NOMO-1 treated with DMSO at 0.1 percent for 48 hours (cell line): ENCODE measurements at regions not wholly inside any gene's neighbourhood (a gene's known extent, or its start where the extent isn't known, plus 50 kb on each side); places are given as distances from the start of the nearest gene placed in this dataset.

Experiments
- DNase-seq: peaks from one replicate; lab custom pipeline; 2025; ENCODE audit not compliant: unreplicated experiment; lab: John Stamatoyannopoulos, UW

GRCh38 chr15:81987628-81988027, 58.2 kb downstream of the MEX3B start:
- no peak for DNase-seq

GRCh38 chr15:81983497-81983896, 62.3 kb downstream of the MEX3B start:
- DNase-seq = no peak

GRCh38 chr15:81982808-81983207, 63.0 kb downstream of the MEX3B start:
- no peak for DNase-seq

GRCh38 chr15:81981908-81982307, 63.9 kb downstream of the MEX3B start:
- no peak for DNase-seq

GRCh38 chr15:81977464-81977863, 68.4 kb downstream of the MEX3B start:
- no peak for DNase-seq

GRCh38 chr15:81968691-81969090, 77.1 kb downstream of the MEX3B start:
- no peak for DNase-seq

- no peak for DNase-seq
Measured at GRCh38 chr15:81966631-81967030, 79.2 kb downstream of the MEX3B start.

- DNase-seq = no peak
Measured at GRCh38 chr15:81962482-81962881, 83.3 kb downstream of the MEX3B start.

- DNase-seq = no peak
Measured at GRCh38 chr15:81959196-81959595, 86.6 kb downstream of the MEX3B start.

- no peak for DNase-seq
Measured at GRCh38 chr15:81957698-81958097, 88.1 kb downstream of the MEX3B start.

- DNase-seq = no peak
Measured at GRCh38 chr15:81955382-81956062, 90.3 kb downstream of the MEX3B start.

- no peak for DNase-seq
Measured at GRCh38 chr15:81954158-81954783, 91.5 kb downstream of the MEX3B start.

- DNase-seq = no peak
Measured at GRCh38 chr15:81950841-81951414, 94.9 kb downstream of the MEX3B start.

GRCh38 chr15:81948751-81949150, 97.1 kb downstream of the MEX3B start:
- DNase-seq = peak; percentile 68

- no peak for DNase-seq
Measured at GRCh38 chr15:81948222-81948621, 97.6 kb downstream of the MEX3B start.

GRCh38 chr15:81947548-81947947, 98.3 kb downstream of the MEX3B start:
- DNase-seq = peak; percentile 48

- no peak for DNase-seq
Measured at GRCh38 chr15:81945014-81945615, 100.7 kb downstream of the MEX3B start.

GRCh38 chr15:81942655-81943195, 103.1 kb downstream of the MEX3B start:
- no peak for DNase-seq

- DNase-seq = no peak
Measured at GRCh38 chr15:81942157-81942556, 103.7 kb downstream of the MEX3B start.

- DNase-seq = no peak
Measured at GRCh38 chr15:81941479-81941878, 104.3 kb downstream of the MEX3B start.

GRCh38 chr15:81940467-81941451, 105.1 kb downstream of the MEX3B start:
- DNase-seq = no peak
